ENCODE measurements at regions not wholly inside any gene's neighbourhood (a gene's known extent, or its start where the extent isn't known, plus 50 kb on each side); places are given as distances from the start of the nearest gene placed in this dataset.

GRCh38 chr6:156175971-156176421 lies 601.2 kb upstream of the ARID1B start:
- peak; percentile 24 to 60 (median 46) for TF ChIP-seq CTCF (optimal IDR thresholded peaks at IDR 0.05 in 1 of 3, IDR thresholded peaks at IDR 0.05 in 1 of 3, conservative IDR thresholded peaks at IDR 0.05 in 1 of 3; ENCODE audit: extremely low read depth in 1 of 3, insufficient read depth in 2 of 3, low read length in 3 of 3)
- TF ChIP-seq EZH2 (IDR thresholded peaks at IDR 0.05; ENCODE audit: low read length) = no peak
- no peak for DNase-seq (ENCODE audit: low read depth, low spot score)
- H3K9me1 ChIP-seq (ENCODE audit: control insufficient read depth, extremely low read depth, insufficient read depth, low read length) = no peaks in the 10 kb centered on the region
- no peaks in the 10 kb centered on the region for H3K4me1 ChIP-seq (ENCODE audit: control insufficient read depth, extremely low read depth, insufficient read depth, low read length)
- H3K4me2 ChIP-seq (ENCODE audit: control insufficient read depth, extremely low read depth, insufficient read depth, low read depth, low read length) = no peak overlapping the region
- H3K9ac ChIP-seq (ENCODE audit: control insufficient read depth, extremely low read depth, insufficient read depth, low read length) = no peak overlapping the region
- no peak overlapping the region for H3K27ac ChIP-seq (ENCODE audit: control insufficient read depth, insufficient read depth, low read length)
- H3K79me2 ChIP-seq (ENCODE audit: control insufficient read depth, insufficient read depth, low read length) = no peaks in the 10 kb centered on the region
- no peak overlapping the region for H3K4me3 ChIP-seq (ENCODE audit: control insufficient read depth in 2 of 3, extremely low read depth in 1 of 3, insufficient read depth in 2 of 3, low read depth in 1 of 3, low read length in 3 of 3)
- no peaks in the 10 kb centered on the region for H3K36me3 ChIP-seq (ENCODE audit: control insufficient read depth in 2 of 2, extremely low read depth in 1 of 2, insufficient read depth in 2 of 2, low read length in 2 of 2)
- H3K9me3 ChIP-seq (ENCODE audit: control insufficient read depth, low read depth, low read length) = no peaks in the 10 kb centered on the region
- FAIRE-seq = no peak
- no peaks in the 10 kb centered on the region for H4K20me1 ChIP-seq (ENCODE audit: control insufficient read depth, extremely low read depth, insufficient read depth, low read length)
- dilution Hi-C loops (cut with MboI; ENCODE audit: extremely low pct_ligation_motif_present, low sequenced_read_pairs) = no loop called here
- H2AFZ ChIP-seq (ENCODE audit: control insufficient read depth, low read length) = no peak overlapping the region
- no peaks in the 10 kb centered on the region for H3K27me3 ChIP-seq (ENCODE audit: control insufficient read depth, extremely low read depth, insufficient read depth, low read length)

- dilution Hi-C loops (cut with MboI; ENCODE audit: extremely low pct_ligation_motif_present, low sequenced_read_pairs) = no loop called here
- Histone ChIP-seq H3K9me3 (ENCODE audit: control insufficient read depth, low read depth, low read length) (no peaks in the 10 kb centered on the region), H3K36me3 (ENCODE audit: control insufficient read depth in 2 of 2, extremely low read depth in 1 of 2, insufficient read depth in 2 of 2, low read length in 2 of 2) (no peaks in the 10 kb centered on the region), H3K27me3 (ENCODE audit: control insufficient read depth, extremely low read depth, insufficient read depth, low read length) (no peaks in the 10 kb centered on the region), H3K4me1 (ENCODE audit: control insufficient read depth, extremely low read depth, insufficient read depth, low read length) (no peaks in the 10 kb centered on the region), H4K20me1 (ENCODE audit: control insufficient read depth, extremely low read depth, insufficient read depth, low read length) (no peaks in the 10 kb centered on the region), H3K9me1 (ENCODE audit: control insufficient read depth, extremely low read depth, insufficient read depth, low read length) (no peaks in the 10 kb centered on the region), H3K27ac (ENCODE audit: control insufficient read depth, insufficient read depth, low read length) (no peak overlapping the region), H3K4me3 (ENCODE audit: control insufficient read depth in 2 of 3, extremely low read depth in 1 of 3, insufficient read depth in 2 of 3, low read depth in 1 of 3, low read length in 3 of 3) (no peak overlapping the region), H3K9ac (ENCODE audit: control insufficient read depth, extremely low read depth, insufficient read depth, low read length) (no peak overlapping the region), H3K4me2 (ENCODE audit: control insufficient read depth, extremely low read depth, insufficient read depth, low read depth, low read length) (no peak overlapping the region), H3K79me2 (ENCODE audit: control insufficient read depth, insufficient read depth, low read length) (no peaks in the 10 kb centered on the region), H2AFZ (ENCODE audit: control insufficient read depth, low read length) (no peak overlapping the region)
- TF ChIP-seq EZH2 (IDR thresholded peaks at IDR 0.05; ENCODE audit: low read length) = no peak
- DNase-seq (ENCODE audit: low read depth, low spot score) = no peak
- no peak for FAIRE-seq
Measured at GRCh38 chr6:156175433-156175832, 601.7 kb upstream of the ARID1B start.

Data from keratinocyte (primary cell).